ENCODE measurements at regions not wholly inside any gene's neighbourhood (a gene's known extent, or its start where the extent isn't known, plus 50 kb on each side); places are given as distances from the start of the nearest gene placed in this dataset.
A peak's percentile ranks its signal among the peaks of the same experiment; 100 is the strongest.

DNA sequence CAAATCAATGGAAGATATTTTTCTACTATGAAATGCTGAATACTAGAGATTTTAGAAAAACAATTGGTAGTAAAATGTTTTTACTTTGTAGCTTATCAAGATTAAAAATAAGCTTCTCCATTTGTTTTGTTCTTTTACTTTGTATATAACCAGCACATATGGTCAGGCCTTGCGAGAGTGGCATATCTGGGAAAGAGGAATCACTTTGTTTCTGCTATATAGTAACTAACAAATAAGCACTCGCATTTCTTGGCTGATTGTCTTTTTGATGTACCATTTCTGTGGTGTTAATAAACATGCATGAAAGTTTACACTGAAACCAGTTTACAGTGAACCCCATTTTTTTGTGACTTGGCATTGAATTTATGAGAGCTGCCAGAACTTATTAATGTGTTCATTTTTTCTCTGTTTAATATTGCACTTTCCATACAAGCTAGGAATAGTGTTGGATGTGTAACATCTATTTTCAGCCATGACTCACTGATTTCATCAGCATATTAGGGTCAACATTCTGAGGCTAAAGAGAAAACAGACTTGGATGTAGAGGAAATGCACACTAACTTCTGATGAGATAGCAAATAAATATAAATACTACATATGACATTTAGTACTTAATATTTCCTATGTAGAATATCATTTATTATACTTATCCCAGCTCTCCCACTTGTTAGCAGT, 635.5 kb downstream of the KCNH5 start:
- no peak for DNase-seq (ENCODE audit: extremely low read depth in 1 of 11, low read depth in 9 of 11, low spot score in 4 of 11)

DNA sequence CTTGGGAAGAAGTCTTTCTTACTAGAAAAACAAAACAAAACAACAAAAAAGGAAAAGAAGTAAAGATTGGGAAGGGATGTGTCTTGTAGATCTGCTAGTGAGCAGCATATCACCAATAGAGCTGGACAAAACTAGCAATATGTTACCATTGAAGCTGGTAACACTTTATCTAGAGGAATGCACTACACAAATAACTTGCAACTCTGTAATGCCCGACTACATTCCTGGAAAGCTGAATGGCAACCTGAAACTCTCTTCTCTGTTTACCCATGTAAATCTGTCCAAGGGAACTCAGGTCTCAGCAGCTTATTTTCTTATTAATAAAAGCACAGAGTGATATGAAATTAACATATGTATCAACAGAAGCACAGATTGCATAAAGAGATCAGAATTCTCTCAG, 624.4 kb downstream of the KCNH5 start:
- DNase-seq (ENCODE audit: extremely low read depth in 1 of 11, low read depth in 9 of 11, low spot score in 4 of 11), result peak in 5 of 11 donors; percentile 1 to 7 (median 1)

DNA sequence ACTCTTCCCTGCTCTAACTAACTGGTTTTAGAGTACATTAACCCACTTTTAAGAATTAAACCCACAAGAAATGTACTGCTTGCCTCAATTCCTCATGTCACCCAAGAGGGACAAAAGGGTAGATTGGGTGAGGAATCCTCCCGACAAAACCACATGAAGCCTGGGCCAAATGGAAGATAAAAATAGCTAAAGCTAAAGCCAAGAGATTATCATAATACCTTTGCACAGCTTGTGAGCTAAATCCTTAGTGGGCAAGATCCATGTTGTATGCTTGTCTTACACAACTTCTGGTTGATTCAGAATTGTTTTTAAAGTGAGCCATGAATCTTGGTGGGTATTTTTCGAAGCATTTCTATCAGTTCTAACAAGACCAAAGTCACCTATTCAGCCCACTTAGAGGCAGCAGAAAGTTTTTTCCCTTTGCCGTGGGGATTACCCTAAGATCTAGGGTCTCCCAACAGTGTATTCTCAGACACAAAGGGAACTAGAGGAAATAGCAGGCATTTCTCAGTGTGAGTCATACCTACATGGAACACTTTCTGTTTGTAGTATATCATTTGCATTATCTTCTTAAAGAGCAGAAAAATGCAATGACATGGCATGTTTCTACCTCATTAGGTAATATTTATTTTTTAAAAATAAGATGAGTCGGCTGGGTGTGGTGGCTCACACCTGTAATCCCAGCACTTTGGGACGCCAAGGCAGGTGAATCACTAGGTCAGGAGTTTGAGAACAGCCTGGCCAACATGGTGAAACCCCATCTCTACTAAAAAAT, 616.6 kb downstream of the KCNH5 start:
- DNase-seq (ENCODE audit: extremely low read depth in 1 of 11, low read depth in 9 of 11, low spot score in 4 of 11), result no peak

DNA sequence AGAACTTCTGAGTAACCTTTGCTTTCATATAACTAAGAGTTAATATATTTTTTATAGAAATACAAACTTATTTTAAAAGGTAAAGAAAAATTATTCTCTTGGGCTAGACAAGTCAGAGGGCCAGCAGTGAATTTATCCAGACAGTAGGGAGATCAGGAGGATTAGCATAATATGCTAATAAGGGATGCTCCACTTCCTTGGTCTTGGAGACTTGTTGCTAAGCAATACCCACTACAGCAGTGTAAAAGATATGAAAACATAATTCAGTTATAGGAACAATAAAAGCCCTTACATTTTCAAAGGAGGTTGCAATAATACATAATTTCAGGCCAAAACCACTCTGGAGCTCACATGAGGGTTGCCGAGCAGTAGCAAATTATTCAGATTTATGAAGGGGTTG, 615.6 kb downstream of the KCNH5 start:
- no peak for DNase-seq (ENCODE audit: extremely low read depth in 1 of 11, low read depth in 9 of 11, low spot score in 4 of 11)

DNA sequence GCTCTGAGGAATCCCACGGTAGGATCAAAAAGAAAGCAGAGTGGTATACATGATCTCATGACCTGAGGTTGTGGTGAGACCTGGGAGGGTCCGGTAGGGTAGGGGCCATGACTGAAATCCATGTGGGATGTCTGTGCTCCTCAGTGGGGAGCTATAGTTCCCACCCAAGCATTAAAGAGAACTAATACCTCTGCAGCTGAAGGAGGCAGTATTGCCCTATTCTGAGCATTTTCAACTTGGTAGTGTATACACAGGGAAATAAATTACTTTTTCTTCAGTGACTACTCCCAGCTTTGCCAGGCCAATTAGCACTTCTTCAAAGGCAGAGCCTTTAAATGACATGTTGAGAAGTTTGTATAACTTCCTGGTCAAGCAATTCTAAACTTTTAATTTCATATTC, 613.8 kb downstream of the KCNH5 start:
- DNase-seq (ENCODE audit: extremely low read depth in 1 of 11, low read depth in 9 of 11, low spot score in 4 of 11), result no peak

DNA sequence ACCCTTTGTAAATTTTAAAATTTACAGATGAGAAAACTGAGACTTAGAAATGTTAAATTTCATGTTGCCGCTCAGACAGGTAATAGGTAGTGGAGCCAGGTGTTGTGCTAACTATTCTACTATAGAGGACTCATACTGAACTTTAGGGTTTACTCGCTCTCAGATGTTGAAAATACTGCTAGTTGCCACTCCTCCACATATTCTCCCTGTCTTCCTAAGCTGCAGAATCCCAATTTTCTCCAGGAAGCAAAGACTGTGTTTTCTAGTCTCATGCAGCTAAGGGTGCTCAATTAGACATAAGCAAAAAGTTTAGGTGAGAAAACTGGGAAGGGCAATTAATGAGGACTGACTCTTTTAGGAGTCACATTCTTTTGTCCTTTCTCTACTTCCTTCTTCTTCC, 612.3 kb downstream of the KCNH5 start:
- DNase-seq (ENCODE audit: extremely low read depth in 1 of 11, low read depth in 9 of 11, low spot score in 4 of 11), result no peak

DNA sequence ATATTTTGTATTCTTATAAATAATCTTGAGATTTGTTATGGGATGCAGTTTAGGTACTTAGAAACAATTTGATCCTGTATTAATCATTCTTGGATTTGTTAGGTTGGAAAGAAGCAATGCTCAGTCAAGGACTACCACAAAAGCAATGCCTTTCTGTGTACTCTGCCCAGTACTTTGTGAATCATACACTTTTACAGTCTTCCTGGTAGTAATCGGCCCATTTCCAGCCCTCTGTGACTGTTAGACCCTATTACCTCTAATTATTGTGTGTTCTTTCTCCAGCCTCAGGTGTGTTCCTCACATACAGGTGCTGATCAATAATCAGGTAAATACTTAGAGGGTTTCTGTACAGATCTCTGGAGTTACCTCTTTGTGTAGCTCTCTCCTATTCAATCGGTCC, 609.0 kb downstream of the KCNH5 start:
- DNase-seq (ENCODE audit: extremely low read depth in 1 of 11, low read depth in 9 of 11, low spot score in 4 of 11), result no peak

DNA sequence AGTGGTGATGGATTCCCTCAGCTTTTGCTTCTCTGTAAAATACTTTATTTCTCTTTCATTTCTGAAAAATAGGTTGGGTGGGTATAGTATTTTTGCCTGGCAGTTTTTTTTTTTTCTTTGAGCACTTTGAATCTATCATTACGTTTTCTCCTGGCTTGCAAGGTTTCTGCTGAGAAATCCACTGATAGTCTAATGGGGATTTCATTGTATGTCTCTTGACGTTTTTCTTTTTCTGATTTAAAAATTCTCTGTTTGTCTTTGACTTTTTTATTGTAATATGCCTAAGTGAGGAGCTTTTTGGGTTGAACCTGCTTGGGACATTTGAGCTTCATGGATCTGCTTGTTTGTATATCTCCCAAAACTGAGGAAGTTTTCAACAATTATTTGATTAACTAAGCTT, 606.0 kb downstream of the KCNH5 start:
- no peak for DNase-seq (ENCODE audit: extremely low read depth in 1 of 11, low read depth in 9 of 11, low spot score in 4 of 11)

DNA sequence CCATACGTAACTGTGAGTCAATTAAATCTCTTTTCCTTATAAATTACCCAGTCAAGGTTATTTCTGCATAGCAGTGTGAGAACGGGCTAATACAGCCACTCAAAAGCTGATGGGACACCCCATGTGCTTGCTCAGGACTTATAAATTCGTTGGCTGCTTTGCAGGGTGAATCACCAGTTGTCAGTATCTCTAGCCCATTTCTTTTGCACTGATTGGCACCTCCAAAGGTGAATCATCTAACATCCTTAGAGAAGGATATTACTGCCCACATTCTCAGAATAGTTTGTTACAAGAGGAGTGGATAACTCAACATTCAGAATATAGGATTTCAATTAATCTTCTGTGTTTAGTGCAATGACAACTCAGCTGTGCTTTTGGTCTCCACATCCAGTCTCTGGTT, 601.5 kb downstream of the KCNH5 start:
- no peak for DNase-seq (ENCODE audit: extremely low read depth in 1 of 11, low read depth in 9 of 11, low spot score in 4 of 11)

DNA sequence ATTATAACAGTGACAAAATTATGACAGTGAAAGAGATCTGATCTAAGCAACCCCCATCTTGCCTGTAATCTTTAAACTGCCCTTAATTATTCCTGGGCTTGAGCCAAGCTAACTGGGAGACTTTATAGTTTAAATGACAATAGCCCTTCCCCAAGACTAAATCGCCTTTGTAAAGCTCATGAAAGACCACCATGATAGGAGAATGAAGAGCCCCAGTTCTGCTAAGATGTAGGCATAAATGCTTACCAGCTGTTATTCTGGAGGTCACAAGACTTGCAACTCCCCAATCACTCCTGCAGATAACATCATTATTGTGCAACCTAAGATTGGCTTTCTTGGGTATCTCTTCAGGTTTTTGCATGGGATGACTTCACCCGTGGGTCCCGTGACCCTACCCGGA, 599.7 kb downstream of the KCNH5 start:
- no peak for DNase-seq (ENCODE audit: extremely low read depth in 1 of 11, low read depth in 9 of 11, low spot score in 4 of 11)

DNA sequence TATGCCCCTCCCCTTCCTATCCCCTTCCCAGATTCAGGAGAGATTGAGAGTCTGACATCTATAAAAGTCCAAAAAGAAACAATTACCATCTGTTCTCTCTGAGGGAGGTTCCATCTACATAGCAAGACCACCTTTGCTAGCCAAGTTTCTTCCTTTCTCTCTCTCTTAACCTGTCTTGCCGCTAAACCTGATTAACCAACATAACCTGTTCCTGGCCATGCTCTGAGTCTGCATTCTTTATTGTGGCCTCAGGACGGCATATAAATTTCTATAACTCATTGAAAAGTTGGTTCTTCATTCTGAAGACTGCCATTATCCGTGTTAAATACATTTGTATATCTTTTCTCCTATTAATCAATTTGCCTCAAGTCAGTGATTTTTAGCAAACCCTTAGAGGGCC, 594.0 kb downstream of the KCNH5 start:
- DNase-seq (ENCODE audit: extremely low read depth in 1 of 11, low read depth in 9 of 11, low spot score in 4 of 11), result peak in 1 of 11 donors; percentile 2

DNA sequence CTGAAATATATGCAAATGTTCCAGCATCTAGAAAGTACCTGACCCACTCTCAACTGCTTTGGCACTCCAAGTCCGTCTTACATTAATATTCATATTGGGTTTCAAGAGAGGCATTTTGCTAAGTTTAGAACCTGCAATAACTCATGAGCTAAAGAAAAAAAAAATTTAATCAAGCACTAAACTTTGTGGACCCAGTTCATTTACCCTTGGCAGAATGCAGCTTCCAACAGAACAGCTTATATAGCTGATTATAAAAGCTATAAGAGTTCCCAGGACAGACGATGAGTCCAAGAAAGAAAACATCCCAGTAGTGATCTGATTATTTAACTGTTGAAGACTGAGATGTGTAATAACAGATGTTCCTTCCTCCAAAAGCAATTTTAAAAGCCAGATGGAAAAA, 592.0 kb downstream of the KCNH5 start:
- no peak for DNase-seq (ENCODE audit: extremely low read depth in 1 of 11, low read depth in 9 of 11, low spot score in 4 of 11)

DNA sequence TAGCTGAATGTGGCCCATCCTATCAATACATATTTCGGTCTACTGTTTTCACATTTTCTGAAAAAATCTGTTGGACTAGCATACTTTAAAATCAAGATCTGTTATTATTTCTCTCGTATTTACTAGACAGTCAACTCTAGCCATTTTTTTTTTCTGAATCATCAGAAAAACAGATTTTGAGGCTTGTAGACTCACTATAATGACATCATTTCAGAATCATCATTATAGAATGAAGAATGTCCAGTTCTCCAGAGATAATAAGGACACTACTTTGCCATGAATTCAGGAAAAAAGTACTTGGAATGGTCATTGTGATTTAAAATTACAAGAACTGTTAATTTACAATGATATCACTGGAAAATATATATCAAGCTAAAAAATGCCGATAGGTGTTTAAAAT, 589.8 kb downstream of the KCNH5 start:
- no peak for DNase-seq (ENCODE audit: extremely low read depth in 1 of 11, low read depth in 9 of 11, low spot score in 4 of 11)

DNA sequence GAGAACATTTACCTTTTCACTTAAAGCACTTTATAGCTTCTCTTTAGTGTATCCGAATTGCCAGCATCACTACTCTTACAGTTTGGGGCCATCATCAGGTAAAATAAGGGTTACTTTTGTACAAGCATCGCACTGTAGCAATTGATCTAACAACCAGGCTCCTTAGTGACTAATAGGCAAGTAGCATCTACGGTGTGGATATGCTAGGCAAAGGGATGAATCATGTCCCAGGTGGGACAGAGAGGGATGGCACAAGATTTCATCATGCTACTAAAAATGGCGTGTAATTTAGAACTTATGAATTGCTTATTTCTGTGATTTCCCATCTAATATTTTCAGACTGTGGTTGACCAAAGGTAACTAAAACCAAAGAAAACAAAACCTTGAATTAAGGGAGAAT, 582.3 kb downstream of the KCNH5 start:
- DNase-seq (ENCODE audit: extremely low read depth in 1 of 11, low read depth in 9 of 11, low spot score in 4 of 11), result no peak

DNA sequence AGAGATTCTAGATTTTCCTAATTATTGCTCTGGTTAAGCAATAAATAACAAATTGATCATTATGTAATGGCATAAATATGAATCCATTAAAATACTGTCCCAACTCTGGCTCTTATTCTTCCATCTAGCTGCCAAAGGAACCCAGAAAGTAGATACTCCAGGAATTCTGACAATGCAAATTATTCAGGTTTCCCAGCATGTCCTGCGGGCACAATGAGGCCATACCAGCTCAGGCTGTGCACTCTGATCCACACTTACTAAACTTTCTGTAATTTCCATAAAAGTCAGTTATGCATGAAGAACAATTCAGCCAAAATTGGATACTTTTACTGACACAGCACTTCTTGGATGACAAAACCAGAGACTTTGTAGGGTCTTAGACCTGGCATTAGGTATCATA, 576.3 kb downstream of the KCNH5 start:
- peak in 1 of 11 donors; percentile 2 for DNase-seq (ENCODE audit: extremely low read depth in 1 of 11, low read depth in 9 of 11, low spot score in 4 of 11)

DNA sequence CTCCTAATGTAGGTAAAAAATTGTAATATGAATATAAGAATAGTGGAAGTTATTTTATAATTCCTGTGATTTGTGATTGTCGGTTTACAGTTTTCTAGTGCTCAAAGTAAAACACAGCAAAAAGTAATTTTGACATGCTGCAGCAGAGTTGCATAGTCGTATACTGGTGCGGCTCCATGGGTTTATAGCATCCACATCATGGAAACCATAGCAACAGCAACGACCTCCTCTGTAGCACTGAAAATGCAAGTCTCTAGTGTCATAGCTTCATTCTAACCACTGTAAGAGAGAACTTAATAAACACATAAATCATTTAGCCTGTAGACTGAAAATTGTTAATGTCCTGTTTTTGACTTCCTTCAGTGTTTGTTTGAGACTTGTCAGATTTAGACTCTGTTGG, 574.3 kb downstream of the KCNH5 start:
- no peak for DNase-seq (ENCODE audit: extremely low read depth in 1 of 11, low read depth in 9 of 11, low spot score in 4 of 11)

DNA sequence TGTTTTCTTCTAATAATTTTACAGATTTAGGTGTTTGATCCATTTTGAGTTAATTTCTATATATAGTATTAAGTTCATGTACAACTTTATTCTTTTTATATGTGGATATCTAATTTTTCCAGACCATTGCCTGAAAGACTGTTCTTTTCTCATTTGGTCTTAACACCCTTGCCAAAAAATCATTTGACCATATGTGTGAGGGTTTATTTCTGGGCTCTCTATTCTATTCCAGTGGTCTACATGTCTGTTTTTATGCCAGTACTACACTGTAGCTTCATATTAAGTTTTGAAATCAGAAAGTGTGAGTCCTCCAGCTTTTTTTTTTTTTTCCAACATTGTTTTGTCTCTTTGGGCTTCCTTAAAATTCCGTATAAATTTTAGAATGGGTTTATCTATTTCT, 554.1 kb downstream of the KCNH5 start:
- DNase-seq (ENCODE audit: extremely low read depth in 1 of 11, low read depth in 9 of 11, low spot score in 4 of 11), result no peak

DNA sequence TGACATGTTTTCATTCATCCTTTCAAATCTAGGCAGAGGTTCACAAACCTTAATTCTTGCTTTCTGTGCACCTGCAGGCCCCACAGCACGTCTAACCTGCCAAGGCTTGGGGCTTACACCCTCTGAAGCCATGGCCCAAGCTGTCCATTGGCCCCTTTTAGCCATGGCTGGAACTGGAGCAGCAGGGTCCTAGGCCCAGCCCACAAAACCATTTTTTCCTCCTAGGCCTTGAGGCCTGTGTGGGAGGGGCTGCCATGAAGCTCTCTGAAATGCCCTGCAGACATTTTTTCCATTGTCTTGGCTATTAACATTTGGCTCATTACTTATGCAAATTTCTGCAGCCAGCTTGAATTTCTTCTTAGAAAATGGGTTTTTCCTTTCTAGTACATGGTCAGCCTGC, 547.5 kb downstream of the KCNH5 start:
- DNase-seq (ENCODE audit: extremely low read depth in 1 of 11, low read depth in 9 of 11, low spot score in 4 of 11), result no peak

DNA sequence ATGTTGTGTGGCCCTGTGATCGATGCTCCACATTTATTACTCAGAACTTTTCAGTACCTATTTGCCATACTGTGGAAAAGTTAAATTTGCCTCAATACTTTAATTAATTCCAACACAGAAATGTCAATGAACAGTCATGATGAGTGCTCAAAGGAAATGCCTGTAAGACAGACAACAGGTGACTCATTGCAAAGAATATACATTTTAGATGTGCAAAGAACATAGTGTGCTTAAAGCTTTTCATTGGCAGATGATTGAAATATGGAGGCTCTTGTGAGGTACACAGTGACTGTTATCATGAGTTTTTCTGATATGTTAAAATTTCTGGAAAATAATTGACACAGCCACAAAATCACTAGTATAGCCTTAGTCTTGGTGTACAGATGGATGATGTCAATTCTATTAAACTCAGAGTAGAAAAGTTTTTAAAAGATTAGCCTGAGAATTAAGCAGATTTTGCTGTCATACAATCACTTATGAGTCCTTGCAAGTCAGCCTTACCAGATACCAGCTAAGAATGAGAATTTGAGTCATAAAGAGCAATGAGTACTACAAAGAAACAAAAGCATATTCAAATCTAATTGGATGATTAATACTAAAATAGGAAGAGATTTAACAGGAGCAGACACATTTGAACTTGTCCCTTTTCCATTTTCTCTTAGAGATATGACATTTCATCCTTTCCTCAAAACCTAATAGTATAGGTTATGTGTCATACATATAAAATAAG, 544.1 kb downstream of the KCNH5 start:
- no peak for DNase-seq (ENCODE audit: extremely low read depth in 1 of 11, low read depth in 9 of 11, low spot score in 4 of 11)

DNA sequence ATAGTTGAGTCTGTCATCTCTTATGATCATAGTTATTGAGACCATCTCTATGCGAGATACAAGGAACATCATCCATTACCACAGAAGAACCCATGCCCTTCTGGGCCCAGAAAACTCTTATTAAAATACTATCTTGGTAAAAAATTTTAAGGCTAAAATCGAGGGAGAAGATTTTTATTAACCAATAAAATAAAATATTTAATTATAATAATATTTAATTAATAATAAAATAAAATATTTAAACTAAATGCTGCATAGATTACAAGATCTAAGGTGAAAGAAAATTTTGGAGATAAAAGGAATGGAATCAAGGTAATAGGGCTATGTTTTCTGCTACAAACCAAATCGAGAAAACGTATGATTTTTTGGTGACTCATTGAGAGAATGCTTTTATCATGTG, 540.2 kb downstream of the KCNH5 start:
- no peak for DNase-seq (ENCODE audit: extremely low read depth in 1 of 11, low read depth in 9 of 11, low spot score in 4 of 11)

Measured in renal cortex interstitium (tissue), 11 donors.